Astrocyte of the spinal cord (primary cell): ENCODE measurements at regions not wholly inside any gene's neighbourhood (a gene's known extent, or its start where the extent isn't known, plus 50 kb on each side); places are given as distances from the start of the nearest gene placed in this dataset.
A peak's percentile ranks its signal among the peaks of the same experiment; 100 is the strongest.
"Not testable (repeated sequence)": the region's sequence is repeated elsewhere in the genome, so short reads cannot be mapped to it uniquely, and the experiment has no call there.

Experiments
- DNase-seq: peaks from one replicate; pipeline ENCODE4 v3.0.0; 2011; ENCODE audit warnings: low read depth, low spot score
- H3K4me3 ChIP-seq: 2 replicates; pipeline ENCODE4 v1.5.1; 2011; ENCODE audit warnings: low read depth, mild to moderate bottlenecking, low read length, moderate library complexity
- in situ Hi-C: cut with HindIII; loops from 2 replicates; pipeline ENCODE4 v1.10.0; 2017; ENCODE audit warnings: low sequenced_read_pairs
- TF ChIP-seq, protein P1 (sequence below): IDR thresholded peaks from 2 replicates; pipeline ENCODE4 v1.5.1; 2012; ENCODE audit warnings: low read depth, mild to moderate bottlenecking, low read length, inconsistent platforms

DNA sequence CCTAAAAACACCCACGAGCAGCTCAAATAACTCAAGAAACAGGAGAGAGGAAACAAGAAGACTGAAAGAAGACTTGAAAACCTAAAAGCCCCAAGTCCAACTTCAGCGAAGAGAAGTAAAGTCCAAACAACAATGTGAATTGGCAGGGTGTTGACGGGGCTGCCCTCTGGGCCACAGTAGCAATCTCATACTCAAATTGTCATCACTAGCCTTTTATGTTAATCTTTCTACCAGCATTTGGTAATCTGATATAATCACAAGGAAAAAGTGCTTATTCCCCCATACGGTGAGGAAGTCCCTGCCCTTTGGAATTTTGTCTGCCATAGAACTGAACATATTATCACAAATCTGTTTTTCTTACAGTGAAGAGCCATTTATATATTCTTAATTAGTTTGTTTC lies 51.5 kb upstream of the IFNE start:
- TF ChIP-seq, protein P1, sequence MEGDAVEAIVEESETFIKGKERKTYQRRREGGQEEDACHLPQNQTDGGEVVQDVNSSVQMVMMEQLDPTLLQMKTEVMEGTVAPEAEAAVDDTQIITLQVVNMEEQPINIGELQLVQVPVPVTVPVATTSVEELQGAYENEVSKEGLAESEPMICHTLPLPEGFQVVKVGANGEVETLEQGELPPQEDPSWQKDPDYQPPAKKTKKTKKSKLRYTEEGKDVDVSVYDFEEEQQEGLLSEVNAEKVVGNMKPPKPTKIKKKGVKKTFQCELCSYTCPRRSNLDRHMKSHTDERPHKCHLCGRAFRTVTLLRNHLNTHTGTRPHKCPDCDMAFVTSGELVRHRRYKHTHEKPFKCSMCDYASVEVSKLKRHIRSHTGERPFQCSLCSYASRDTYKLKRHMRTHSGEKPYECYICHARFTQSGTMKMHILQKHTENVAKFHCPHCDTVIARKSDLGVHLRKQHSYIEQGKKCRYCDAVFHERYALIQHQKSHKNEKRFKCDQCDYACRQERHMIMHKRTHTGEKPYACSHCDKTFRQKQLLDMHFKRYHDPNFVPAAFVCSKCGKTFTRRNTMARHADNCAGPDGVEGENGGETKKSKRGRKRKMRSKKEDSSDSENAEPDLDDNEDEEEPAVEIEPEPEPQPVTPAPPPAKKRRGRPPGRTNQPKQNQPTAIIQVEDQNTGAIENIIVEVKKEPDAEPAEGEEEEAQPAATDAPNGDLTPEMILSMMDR = no peak
- in situ Hi-C loops = no loop called here
- DNase-seq = no peak
- no peak overlapping the region for H3K4me3 ChIP-seq

- TF ChIP-seq, protein P1 = no peak
- no peak for DNase-seq
- in situ Hi-C loops = no loop called here
- H3K4me3 ChIP-seq = no peak overlapping the region
Measured at GRCh38 chr9:21535396-21535795, 53.3 kb upstream of the IFNE start.

DNA sequence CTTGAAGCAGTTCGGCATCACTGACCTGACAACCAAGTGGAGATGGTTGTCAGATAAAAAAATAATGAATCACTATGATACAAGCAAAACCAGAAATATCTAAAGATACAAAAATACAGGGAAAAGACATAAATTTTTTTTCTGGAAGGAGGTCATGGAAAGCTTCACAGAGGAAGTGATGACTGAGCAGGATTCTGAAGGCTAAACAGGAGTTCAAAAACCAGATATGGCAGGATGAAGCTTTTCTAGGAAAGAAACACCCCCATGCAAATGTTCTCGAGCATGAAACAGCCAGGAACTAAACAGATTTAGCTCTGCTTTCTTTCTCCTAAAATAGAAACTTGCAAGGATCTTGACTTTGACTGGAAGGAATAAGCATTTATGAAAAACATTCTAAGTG lies 60.7 kb upstream of the IFNE start:
- peak; percentile 27 for DNase-seq
- in situ Hi-C loops = no loop called here
- no peak overlapping the region for H3K4me3 ChIP-seq
- TF ChIP-seq, protein P1 = no peak

DNA sequence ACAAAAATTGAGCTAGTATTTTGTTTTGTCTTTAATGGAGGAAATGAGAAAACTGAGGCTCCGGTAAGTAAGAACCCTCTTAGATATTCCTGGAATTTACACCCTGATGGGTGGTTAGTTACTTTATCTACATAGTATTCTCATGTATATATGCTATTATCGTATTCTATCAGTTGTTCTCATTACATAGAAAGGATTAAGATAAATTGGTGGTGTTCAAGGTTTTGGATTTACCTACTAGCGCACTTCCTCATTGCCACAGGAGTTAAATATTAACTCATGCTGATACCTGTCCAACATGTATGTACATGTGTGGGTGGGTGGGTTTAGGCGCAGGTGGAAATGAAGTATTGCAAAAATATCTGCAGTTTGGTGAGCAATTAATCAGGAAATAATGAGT lies 61.1 kb upstream of the IFNE start:
- H3K4me3 ChIP-seq = no peak overlapping the region
- TF ChIP-seq, protein P1 = no peak
- in situ Hi-C loops = no loop called here
- DNase-seq = no peak

- DNase-seq, H3K4me3 ChIP-seq, in situ Hi-C loops: not testable (repeated sequence)
Measured at GRCh38 chr9:21543816-21544215, 61.7 kb upstream of the IFNE start.

DNA sequence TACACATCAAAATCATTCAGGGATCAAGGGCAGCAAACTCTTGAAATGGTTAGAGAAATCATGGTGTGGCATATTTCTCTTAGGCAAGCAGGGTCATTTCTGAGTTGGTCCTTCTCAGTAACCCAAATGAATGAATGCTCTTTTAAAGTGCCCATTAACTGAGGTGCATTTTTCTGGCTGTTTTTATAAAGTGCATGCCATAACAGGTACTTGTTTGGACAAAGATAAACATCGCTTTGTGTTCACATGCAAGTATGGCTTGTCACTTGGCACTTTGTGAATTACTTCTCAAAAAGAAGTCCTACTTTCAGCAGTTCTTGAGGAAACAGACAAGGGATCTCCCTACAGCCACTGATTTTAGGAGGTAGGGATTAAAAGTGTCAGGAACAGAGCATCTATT lies 64.8 kb upstream of the IFNE start:
- TF ChIP-seq, protein P1 = no peak
- no peak overlapping the region for H3K4me3 ChIP-seq
- in situ Hi-C loops = no loop called here
- no peak for DNase-seq

DNA sequence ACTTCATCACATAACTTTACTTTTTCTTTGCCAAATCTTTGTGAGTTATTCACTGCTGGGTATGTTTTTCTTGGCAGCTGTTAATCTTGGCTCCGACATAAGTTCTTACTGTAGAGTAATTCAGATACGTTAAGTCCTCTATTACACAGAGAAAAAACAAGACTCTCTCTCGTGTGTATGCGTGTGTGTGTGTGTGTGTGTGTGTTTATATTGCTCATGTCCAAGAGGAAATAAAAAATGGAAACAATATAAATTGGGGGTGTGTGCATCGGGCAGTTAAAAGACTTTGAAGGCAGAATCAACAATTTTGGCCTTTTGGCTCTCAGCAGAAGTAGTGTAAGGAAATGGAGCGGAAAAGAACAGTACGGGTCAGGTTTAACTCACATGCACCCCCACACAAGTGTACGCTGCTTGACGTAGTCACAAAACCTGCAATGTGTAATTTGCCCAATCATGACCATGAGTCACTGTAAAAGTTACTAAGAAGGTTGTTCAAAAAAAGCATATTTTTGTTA lies 67.2 kb upstream of the IFNE start:
- H3K4me3 ChIP-seq = no peak overlapping the region
- in situ Hi-C loops = no loop called here
- TF ChIP-seq, protein P1 = no peak
- DNase-seq = peak; percentile 98
